Peyer's patch (tissue), 4 donors: ENCODE measurements at regions not wholly inside any gene's neighbourhood (a gene's known extent, or its start where the extent isn't known, plus 50 kb on each side); places are given as distances from the start of the nearest gene placed in this dataset.

Source experiments
- CTCF ChIP-seq, 6 experiments: fragments of 450-650 bp in 4 of 6; fragments of 200-600 bp in 2 of 6; sonication (generic) in 1 of 6; IDR thresholded peaks; one replicate each; pipeline ENCODE4 v1.5.1; 2017 to 2019; ENCODE audit warnings: antibody characterized with exemption in 6 of 6, mild to moderate bottlenecking in 3 of 6, moderate library complexity in 1 of 6
- POLR2A ChIP-seq, 2 donors: fragments of 450-650 bp; IDR thresholded peaks; one replicate each; pipeline ENCODE4 v1.5.1; 2017; ENCODE audit warnings: antibody characterized with exemption in 2 of 2, mild to moderate bottlenecking in 2 of 2, moderate library complexity in 2 of 2

- TF ChIP-seq CTCF (IDR thresholded peaks at IDR 0.05) (no peak), POLR2A (IDR thresholded peaks at IDR 0.05) (no peak)
Observed at GRCh38 chr13:106109391-106109791, 426.1 kb downstream of the EFNB2 start.
